Testis (tissue), 2 donors: ENCODE measurements at regions not wholly inside any gene's neighbourhood (a gene's known extent, or its start where the extent isn't known, plus 50 kb on each side); places are given as distances from the start of the nearest gene placed in this dataset.
"Not testable (repeated sequence)": the region's sequence is repeated elsewhere in the genome, so short reads cannot be mapped to it uniquely, and the experiment has no call there.

Source experiments
- DNase-seq: peaks from one replicate; pipeline ENCODE4 v3.0.0-alpha.2; 2019
- H3K27ac ChIP-seq, 2 donors: fragments of 200-600 bp; sonication (generic); one replicate each; pipeline ENCODE4 v1.5.1; 2019
- H3K27me3 ChIP-seq: fragments of 200-600 bp; sonication (generic); one replicate; pipeline ENCODE4 v1.5.1; 2019
- H3K36me3 ChIP-seq: fragments of 200-600 bp; sonication (generic); one replicate; pipeline ENCODE4 v1.5.1; 2017; ENCODE audit warnings: low read depth; ENCODE audit errors: missing control alignments
- H3K4me1 ChIP-seq: fragments of 200-600 bp; sonication (generic); one replicate; pipeline ENCODE4 v1.5.1; 2019
- H3K4me3 ChIP-seq, 2 donors: fragments of 200-600 bp; sonication (generic); one replicate each; pipeline ENCODE4 v1.5.1; 2017 to 2019
- H3K9me3 ChIP-seq: fragments of 200-600 bp; sonication (generic); one replicate; pipeline ENCODE4 v1.5.1; 2017
- CTCF ChIP-seq, 3 experiments: fragments of 450-650 bp in 2 of 3; fragments of 200-600 bp in 1 of 3; sonication (generic) in 1 of 3; IDR thresholded peaks; one replicate each; pipeline ENCODE4 v1.5.1; 2016 to 2019; ENCODE audit warnings: antibody characterized with exemption in 3 of 3, mild to moderate bottlenecking in 2 of 3, moderate library complexity in 1 of 3
- POLR2A ChIP-seq: fragments of 450-650 bp; IDR thresholded peaks from one replicate; pipeline ENCODE4 v1.6.1; 2017; ENCODE audit warnings: antibody characterized with exemption, mild to moderate bottlenecking, moderate library complexity
- WGBS, 2 donors: methylation state at CpG; one replicate each; pipeline ENCODE4 v1.1.5; 2018; 5-methylcytosine and 5-hydroxymethylcytosine counted together
- intact Hi-C: fragments of 100-400 bp; cut with DNase I; formaldehyde crosslinking; loops from one replicate; pipeline ENCODE4 v1.15.1; 2023; ENCODE audit warnings: low total_unique reads

- H3K9me3 ChIP-seq: no peaks in the 10 kb centered on the region
- TF ChIP-seq CTCF (IDR thresholded peaks at IDR 0.05): no peak
- no peak for TF ChIP-seq POLR2A
- DNase-seq: no peak
- no peak overlapping the region for H3K27ac ChIP-seq
- no peaks in the 10 kb centered on the region for H3K36me3 ChIP-seq
- no peaks in the 10 kb centered on the region for H3K27me3 ChIP-seq
- no peaks in the 10 kb centered on the region for H3K4me1 ChIP-seq
- 73 to 85% methylated on average over 4 of the region's 4 CpGs for WGBS, 2 donors
- intact Hi-C loops: no loop called here
- H3K4me3 ChIP-seq: no peak overlapping the region
These were observed 101.9 kb downstream of the IGLL1 start for GRCh38 chr22:23478175-23478574.

- DNase-seq: not testable (repeated sequence)
These were observed 105.6 kb downstream of the IGLL1 start for GRCh38 chr22:23474531-23474930.

GRCh38 chr22:23473901-23474300 lies 106.2 kb downstream of the IGLL1 start:
- 59 to 63% methylated on average over 8 of the region's 8 CpGs for WGBS, 2 donors
- intact Hi-C loops: no loop called here
- Histone ChIP-seq H3K27me3 (no peaks in the 10 kb centered on the region), H3K9me3 (no peaks in the 10 kb centered on the region), H3K27ac (no peak overlapping the region), H3K4me3 (no peak overlapping the region), H3K4me1 (no peaks in the 10 kb centered on the region), H3K36me3 (no peaks in the 10 kb centered on the region)
- TF ChIP-seq POLR2A: no peak
- no peak for TF ChIP-seq CTCF (IDR thresholded peaks at IDR 0.05)
- DNase-seq: no peak

More at GRCh38 chr22:23474531-23474930, 105.6 kb downstream of the IGLL1 start:
- intact Hi-C loops, H3K4me3 ChIP-seq, H3K27me3 ChIP-seq, H3K9me3 ChIP-seq, H3K4me1 ChIP-seq, H3K36me3 ChIP-seq, H3K27ac ChIP-seq: not testable (repeated sequence)
- 92 to 94% methylated on average over 6 of the region's 6 CpGs for WGBS, 2 donors

- intact Hi-C loops, H3K27me3 ChIP-seq, H3K27ac ChIP-seq, H3K36me3 ChIP-seq, DNase-seq, H3K4me1 ChIP-seq, H3K9me3 ChIP-seq, H3K4me3 ChIP-seq: not testable (repeated sequence)
- WGBS, 2 donors: 89 to 94% methylated on average over 6 to 7 of the region's 7 CpGs
These were observed 107.7 kb downstream of the IGLL1 start for GRCh38 chr22:23472376-23472775.

GRCh38 chr22:23471698-23472097 lies 108.4 kb downstream of the IGLL1 start:
- no peaks in the 10 kb centered on the region for H3K9me3 ChIP-seq
- no peak overlapping the region for H3K4me3 ChIP-seq
- 88 to 90% methylated on average over 3 of the region's 3 CpGs for WGBS, 2 donors
- H3K4me1 ChIP-seq: no peaks in the 10 kb centered on the region
- no peak for DNase-seq
- no peak for TF ChIP-seq POLR2A
- no peaks in the 10 kb centered on the region for H3K27me3 ChIP-seq
- H3K36me3 ChIP-seq: no peaks in the 10 kb centered on the region
- no peak overlapping the region for H3K27ac ChIP-seq
- intact Hi-C loops: no loop called here

GRCh38 chr22:23470811-23471389 lies 109.2 kb downstream of the IGLL1 start:
- H3K4me1 ChIP-seq: no peaks in the 10 kb centered on the region
- intact Hi-C loops: no loop called here
- no peaks in the 10 kb centered on the region for H3K9me3 ChIP-seq
- DNase-seq: no peak
- WGBS, 2 donors: 87 to 89% methylated on average over 8 of the region's 8 CpGs
- H3K4me3 ChIP-seq: no peak overlapping the region
- no peaks in the 10 kb centered on the region for H3K36me3 ChIP-seq
- H3K27me3 ChIP-seq: no peaks in the 10 kb centered on the region
- no peak overlapping the region for H3K27ac ChIP-seq
- TF ChIP-seq CTCF (IDR thresholded peaks at IDR 0.05) (no peak), POLR2A (no peak)
